CD4-positive, alpha-beta T cell treated with Interleukin-21 for 1 hour (primary cell): ENCODE measurements at regions not wholly inside any gene's neighbourhood (a gene's known extent, or its start where the extent isn't known, plus 50 kb on each side); places are given as distances from the start of the nearest gene placed in this dataset.
"Not testable (repeated sequence)": the region's sequence is repeated elsewhere in the genome, so short reads cannot be mapped to it uniquely, and the experiment has no call there.

ENCODE experiments used
- DNase-seq: peaks from one replicate; pipeline ENCODE4 v3.0.0-alpha.2; 2020

DNA sequence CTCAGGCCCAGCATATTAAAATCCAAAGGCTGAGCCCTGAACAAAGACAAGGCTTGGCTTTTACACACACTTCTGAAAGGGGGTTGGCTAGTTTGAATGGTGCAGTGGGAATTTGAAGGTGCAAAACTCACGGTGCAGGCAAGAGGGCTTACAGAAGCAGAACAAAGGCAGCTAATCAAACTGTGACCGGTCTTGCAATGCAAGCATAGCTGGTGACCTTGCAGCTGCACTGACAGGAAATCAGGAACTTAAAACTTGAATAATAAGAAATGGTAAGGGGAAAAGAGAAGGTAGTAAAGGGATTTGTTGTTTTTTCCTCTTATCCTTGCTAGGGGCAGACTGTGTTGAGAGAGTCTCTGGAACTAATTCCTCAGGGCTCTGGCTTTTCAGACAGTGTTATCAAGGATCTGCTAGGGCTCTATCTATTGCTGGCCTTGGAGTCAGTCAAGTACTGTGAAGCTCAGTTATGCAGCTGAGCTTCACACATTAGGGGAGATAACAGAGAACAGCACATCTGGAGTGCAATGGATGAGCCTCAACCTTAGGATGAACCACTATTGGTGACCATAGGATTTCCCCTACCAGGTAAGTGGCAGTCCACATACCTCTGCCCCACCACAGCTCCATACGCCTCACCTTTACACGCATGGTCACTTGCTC is 97.6 kb downstream of the PPIAL4G start:
- DNase-seq: no peak

GRCh38 chr1:148383966-148384365 is 99.1 kb downstream of the PPIAL4G start:
- DNase-seq: no peak

DNA sequence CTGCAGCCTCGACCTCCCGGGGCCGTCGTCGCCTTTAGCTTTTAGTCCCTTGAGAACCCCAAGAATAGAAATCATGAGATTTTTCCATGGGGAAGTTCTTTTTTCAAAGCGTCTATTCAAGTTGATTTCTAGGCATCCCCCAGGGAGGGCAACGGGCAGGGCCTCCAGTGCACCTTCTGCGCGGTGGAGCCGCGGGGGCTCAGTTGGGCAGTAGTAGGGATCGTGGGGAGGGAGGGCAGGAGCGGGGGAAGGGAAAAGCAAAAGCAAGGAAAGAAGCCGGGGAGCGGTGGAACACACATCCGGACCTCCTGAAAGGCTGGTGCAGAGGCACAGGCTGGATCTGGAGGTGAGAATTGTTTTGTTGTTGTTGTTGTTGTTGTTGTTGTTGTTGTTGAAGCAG is 103.4 kb downstream of the PPIAL4G start:
- DNase-seq: no peak

- no peak for DNase-seq
Measured at GRCh38 chr1:148379170-148379500, 104.0 kb downstream of the PPIAL4G start.

DNA sequence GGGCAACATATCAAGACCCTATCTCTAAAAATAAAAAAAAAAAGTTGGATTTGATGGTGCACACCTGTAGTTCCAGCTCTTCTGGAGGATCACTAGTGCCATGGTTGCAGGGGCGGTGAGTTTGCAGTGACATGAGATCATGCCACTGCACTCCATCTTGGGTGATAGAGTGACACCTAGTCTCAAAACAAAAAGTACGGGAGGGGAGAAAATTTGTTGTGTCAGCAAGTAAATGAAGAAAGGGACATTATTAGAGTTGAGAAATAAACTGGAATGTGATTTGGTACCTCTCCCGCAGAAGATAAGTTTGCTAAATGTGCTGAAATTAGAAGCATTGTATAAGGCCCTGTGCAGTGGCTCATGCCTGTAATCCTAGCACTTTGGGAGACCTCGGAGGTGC is 105.1 kb downstream of the PPIAL4G start:
- not testable (repeated sequence) for DNase-seq

GRCh38 chr1:148377045-148377444 is 106.1 kb downstream of the PPIAL4G start:
- not testable (repeated sequence) for DNase-seq

GRCh38 chr1:148374101-148374500 is 109.0 kb downstream of the PPIAL4G start:
- DNase-seq: no peak

DNA sequence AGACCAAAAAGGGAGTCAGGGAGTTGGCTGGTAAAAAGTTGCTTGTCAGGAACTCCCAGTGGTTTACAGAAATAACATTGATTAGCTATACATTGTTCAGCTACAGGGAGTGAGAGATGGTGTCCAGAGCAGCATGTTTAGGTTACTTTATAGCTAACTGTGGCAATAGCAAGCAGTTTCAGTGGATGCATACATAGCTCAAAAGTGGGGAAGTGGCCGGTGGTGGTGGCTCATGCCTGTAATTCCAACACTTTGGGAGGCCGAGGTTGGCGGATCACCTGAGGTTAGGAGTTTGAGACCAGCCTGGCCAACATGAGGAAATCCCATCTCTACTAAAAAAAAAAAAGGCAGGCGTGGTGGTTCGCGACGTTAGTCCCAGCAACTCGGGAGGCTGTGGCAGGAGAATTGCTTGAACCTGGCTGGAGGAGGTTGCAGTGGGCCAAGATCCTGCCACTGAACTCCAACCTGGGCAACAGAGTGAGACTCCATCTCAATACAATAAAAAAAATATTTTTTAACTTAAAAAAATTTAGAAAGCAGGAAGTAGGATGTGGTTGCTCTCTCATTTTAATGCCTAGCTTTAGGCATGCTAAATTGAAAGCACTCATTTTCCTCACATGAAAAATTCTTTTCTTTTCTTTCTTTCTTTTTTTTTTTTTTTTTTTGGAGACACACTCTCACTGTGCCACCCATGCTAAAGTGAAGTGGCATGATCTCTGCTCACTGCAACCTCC is 109.7 kb downstream of the PPIAL4G start:
- DNase-seq: peak; percentile 41

GRCh38 chr1:148372731-148373130 is 110.4 kb downstream of the PPIAL4G start:
- peak; percentile 84 for DNase-seq

- DNase-seq: not testable (repeated sequence)
Measured at GRCh38 chr1:148372051-148372726, 110.9 kb downstream of the PPIAL4G start.

DNA sequence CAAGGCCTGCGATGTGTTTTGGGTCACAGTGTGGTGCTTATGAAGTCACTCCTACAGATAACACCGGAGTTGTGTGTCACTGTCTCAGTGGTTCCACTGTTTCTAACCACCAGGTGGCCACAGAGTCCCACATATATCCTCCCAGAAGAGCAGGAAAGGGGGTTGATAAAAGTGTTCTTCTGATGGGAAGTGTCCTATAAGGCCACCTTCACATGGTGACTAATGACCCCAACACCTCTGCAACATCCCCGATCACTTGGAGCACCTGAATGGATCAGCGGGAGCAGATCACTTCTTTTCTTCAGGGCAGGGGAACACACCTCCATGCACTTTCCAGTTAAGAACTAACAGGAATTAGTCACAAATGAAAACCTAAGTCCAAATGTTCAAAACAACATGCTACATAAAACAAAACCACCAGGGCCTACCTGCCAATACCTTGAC is 111.5 kb downstream of the PPIAL4G start:
- DNase-seq: peak; percentile 86

GRCh38 chr1:148370661-148371060 is 112.4 kb downstream of the PPIAL4G start:
- not testable (repeated sequence) for DNase-seq

DNA sequence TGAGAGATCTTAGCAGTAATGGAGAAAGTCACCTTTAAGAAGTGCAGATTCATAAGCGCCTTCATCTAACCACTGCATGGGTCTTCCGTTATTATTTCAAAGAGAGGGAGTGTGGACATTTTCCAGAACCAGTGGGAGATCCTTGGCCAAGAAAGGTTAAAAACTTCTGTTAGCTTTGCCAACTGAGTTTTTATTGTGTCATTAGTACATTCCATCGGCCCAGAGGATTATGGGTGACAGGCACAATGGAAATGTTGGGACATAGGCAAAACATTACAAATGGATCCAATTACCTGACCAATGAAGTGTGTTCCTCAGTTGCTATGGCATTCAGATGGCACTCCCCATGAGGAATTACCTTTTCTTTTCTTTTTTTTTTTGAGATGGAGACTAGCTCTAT is 115.5 kb downstream of the PPIAL4G start:
- DNase-seq: no peak

GRCh38 chr1:148366136-148366753 is 116.9 kb downstream of the PPIAL4G start:
- DNase-seq: not testable (repeated sequence)

- DNase-seq: not testable (repeated sequence)
Measured at GRCh38 chr1:148365151-148365550, 118.0 kb downstream of the PPIAL4G start.

GRCh38 chr1:148363979-148364378 is 119.1 kb downstream of the PPIAL4G start:
- not testable (repeated sequence) for DNase-seq

GRCh38 chr1:148363439-148363810 is 119.7 kb downstream of the PPIAL4G start:
- no peak for DNase-seq

DNA sequence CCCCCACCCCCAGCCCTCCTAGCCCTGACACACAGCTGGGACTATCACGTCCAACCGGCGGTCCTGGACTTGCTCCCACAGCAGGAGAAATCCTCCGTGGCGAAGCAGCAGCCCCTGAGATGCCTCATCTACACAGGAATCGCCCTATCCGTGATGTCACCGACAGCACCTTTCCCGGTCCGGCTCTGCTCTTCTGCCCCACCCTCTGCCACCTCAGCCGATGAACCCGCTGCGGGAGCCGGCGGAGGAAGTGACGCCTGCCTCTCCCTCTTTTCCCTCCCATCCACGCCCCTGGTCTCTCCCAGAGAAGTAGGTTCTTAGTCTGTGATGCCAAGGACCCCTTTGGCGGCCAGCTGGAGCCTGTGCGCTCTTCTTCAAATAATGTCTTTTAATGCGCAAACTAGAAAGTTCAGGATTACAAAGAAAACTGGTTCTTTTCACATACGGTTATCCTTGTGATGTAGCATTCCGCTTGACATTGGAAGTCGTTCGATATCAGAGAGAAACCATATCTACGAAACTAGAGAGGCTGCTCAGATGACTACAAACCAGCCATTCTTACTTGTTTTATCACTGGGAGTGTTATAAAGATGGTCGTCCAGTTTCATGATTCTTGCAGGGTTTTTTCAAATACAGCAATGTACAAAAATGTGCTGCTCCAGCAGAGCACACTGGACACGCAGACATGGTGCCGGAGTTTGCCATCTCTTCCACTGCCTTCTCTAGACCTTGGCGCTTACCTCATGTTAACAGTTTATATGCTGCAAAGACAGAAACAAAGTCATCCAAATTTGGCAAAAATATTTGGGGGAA is 120.3 kb downstream of the PPIAL4G start:
- peak; percentile 37 for DNase-seq

GRCh38 chr1:148362216-148362611 is 120.9 kb downstream of the PPIAL4G start:
- no peak for DNase-seq

DNA sequence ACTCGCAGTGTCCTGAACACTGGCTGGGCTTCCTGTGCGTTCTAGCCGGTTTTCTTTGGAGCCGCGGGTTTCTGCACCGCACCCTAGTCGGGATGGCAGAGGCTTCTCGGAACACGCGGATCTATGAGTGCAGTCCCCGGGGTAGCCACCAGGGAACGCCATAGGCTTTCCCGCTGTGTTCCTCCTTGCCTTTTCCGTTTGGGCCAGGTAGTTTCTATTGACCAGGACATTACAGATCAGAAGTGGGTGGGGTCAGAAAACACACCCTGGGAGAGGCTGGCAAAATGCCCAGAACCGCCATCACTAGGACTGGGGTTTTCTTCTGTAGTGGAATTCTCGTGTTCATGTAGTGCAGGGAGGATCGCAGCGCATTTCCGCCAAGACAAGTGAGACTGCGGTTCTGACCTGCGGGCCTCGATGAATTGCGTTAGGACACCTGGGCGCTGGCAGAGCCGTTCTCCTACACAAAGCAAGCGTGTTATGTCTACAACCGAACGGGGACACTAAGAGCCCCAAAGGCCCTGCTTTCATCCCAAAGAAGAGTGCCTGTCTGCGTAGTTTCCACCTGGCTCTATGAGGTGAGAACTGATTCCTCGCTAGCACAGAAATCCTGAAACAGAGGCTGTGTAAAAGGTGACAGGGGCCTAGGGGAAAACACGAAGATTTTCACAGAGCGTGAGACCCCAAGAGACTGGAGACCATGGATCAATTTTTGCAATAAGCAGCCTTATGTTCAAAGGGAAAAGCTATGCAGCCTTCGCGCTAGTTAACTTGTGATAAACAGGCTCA is 121.5 kb downstream of the PPIAL4G start:
- peak; percentile 68 for DNase-seq

DNA sequence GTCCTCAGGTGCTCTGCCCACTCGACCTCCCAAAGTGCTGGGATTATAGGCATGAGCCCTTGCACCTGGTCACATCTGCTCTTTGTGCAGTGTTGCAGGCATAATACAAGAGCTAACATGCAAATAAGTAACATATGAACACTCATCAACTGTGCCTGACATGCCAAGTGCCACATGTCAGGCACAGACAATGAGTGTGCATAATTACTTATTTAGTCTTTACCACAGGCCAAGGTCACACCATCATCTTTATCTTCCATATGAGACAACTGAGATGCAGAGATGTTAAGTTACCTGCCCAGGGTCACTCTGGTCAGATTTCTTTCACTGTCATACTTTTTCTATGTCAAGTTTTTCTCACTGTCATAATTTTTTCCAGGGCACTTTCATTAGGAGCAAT is 126.1 kb downstream of the PPIAL4G start:
- DNase-seq: no peak

- no peak for DNase-seq
Measured at GRCh38 chr1:148355976-148356375, 127.1 kb downstream of the PPIAL4G start.
